HEK293 (cell line): ENCODE measurements at regions not wholly inside any gene's neighbourhood (a gene's known extent, or its start where the extent isn't known, plus 50 kb on each side); places are given as distances from the start of the nearest gene placed in this dataset.

ENCODE experiments used
- CTCF ChIA-PET: fragments of 350-600 bp; formaldehyde crosslinking; extraction: SDS; loops from one replicate; lab custom pipeline; 2021; ENCODE audit warnings: antibody characterized with exemption; lab: Yijun Ruan, JAX
- POLR2A ChIA-PET: fragments of 300-600 bp; formaldehyde crosslinking; extraction: SDS; loops from one replicate; lab custom pipeline; 2020; ENCODE audit warnings: antibody characterized with exemption, inconsistent platforms; lab: Yijun Ruan, JAX
- H3K27ac ChIP-seq: fragments of 200-500 bp; sonication (Bioruptor generic); 2 replicates; pipeline ENCODE4 v1.5.1; 2014; ENCODE audit warnings: low read depth, low read length, control low read depth, inconsistent platforms; ENCODE audit errors: extremely low read depth
- H3K36me3 ChIP-seq, 2 experiments: fragments of 200-500 bp in 1 of 2; sonication (Bioruptor generic) in 1 of 2; 1 replicate in 1 of 2; 2 replicates in 1 of 2; pipeline ENCODE4 v1.5.1; 2014 to 2017; ENCODE audit warnings: inconsistent platforms in 2 of 2, low read length in 2 of 2; ENCODE audit not compliant: control insufficient read depth in 2 of 2, insufficient read depth in 1 of 2
- H3K4me1 ChIP-seq: fragments of 200-500 bp; sonication (Bioruptor generic); 2 replicates; pipeline ENCODE4 v1.5.1; 2014; ENCODE audit warnings: mild to moderate bottlenecking, low read length, inconsistent platforms; ENCODE audit not compliant: control insufficient read depth, insufficient read depth
- H3K4me3 ChIP-seq: 2 replicates; pipeline ENCODE4 v1.5.1; 2011; ENCODE audit warnings: low read depth, mild to moderate bottlenecking, control low read depth, low read length, moderate library complexity
- H3K9me3 ChIP-seq: fragments of 200-500 bp; sonication (Bioruptor generic); 2 replicates; pipeline ENCODE4 v1.5.1; 2014; ENCODE audit warnings: low read depth, low read length, inconsistent platforms; ENCODE audit not compliant: control insufficient read depth, insufficient read depth
- SP7 ChIP-seq: fragments of 450-650 bp; formaldehyde crosslinking; IDR thresholded peaks from 2 replicates; pipeline ENCODE4 v1.5.1; 2016; ENCODE audit warnings: missing biosample characterization, missing genetic modification characterization
- ZBTB17 ChIP-seq: fragments of 450-650 bp; formaldehyde crosslinking; IDR thresholded peaks from 2 replicates; pipeline ENCODE4 v1.5.1; 2016; ENCODE audit warnings: missing biosample characterization, missing genetic modification characterization
- ZNF292 ChIP-seq: fragments of 450-650 bp; formaldehyde crosslinking; IDR thresholded peaks from 2 replicates; pipeline ENCODE4 v1.5.1; 2016; ENCODE audit warnings: low read depth, missing biosample characterization, missing genetic modification characterization, borderline replicate concordance
- ZNF335 ChIP-seq: fragments of 450-650 bp; formaldehyde crosslinking; conservative IDR thresholded peaks from 2 replicates; pipeline ENCODE4 v1.5.1; 2016; ENCODE audit warnings: missing biosample characterization, missing genetic modification characterization
- ZNF433 ChIP-seq: fragments of 450-650 bp; formaldehyde crosslinking; IDR thresholded peaks from 2 replicates; pipeline ENCODE4 v1.5.1; 2016; ENCODE audit warnings: missing biosample characterization, missing genetic modification characterization, low read depth
- ZNF549 ChIP-seq: fragments of 450-650 bp; IDR thresholded peaks from 2 replicates; pipeline ENCODE4 v1.5.1; 2018; ENCODE audit warnings: missing biosample characterization, missing genetic modification characterization, mild to moderate bottlenecking, inconsistent platforms, moderate library complexity
- ZNF571 ChIP-seq: fragments of 450-650 bp; formaldehyde crosslinking; IDR thresholded peaks from 2 replicates; pipeline ENCODE4 v1.5.0; 2017; ENCODE audit warnings: missing biosample characterization, missing genetic modification characterization
- TF ChIP-seq, protein P1 (sequence below): fragments of 450-650 bp; formaldehyde crosslinking; IDR thresholded peaks from 2 replicates; pipeline ENCODE4 v1.5.1; 2017; ENCODE audit warnings: missing biosample characterization, missing genetic modification characterization
- TF ChIP-seq, protein P2 (sequence below): fragments of 450-650 bp; formaldehyde crosslinking; IDR thresholded peaks from 2 replicates; pipeline ENCODE4 v1.5.1; 2016; ENCODE audit warnings: missing biosample characterization, missing genetic modification characterization
- TF ChIP-seq, protein P3 (sequence below): fragments of 450-650 bp; formaldehyde crosslinking; IDR thresholded peaks from 2 replicates; pipeline ENCODE4 v1.5.1; 2016; ENCODE audit warnings: missing biosample characterization, missing genetic modification characterization
- TF ChIP-seq, protein P4 (sequence below): fragments of 450-650 bp; formaldehyde crosslinking; IDR thresholded peaks from 2 replicates; pipeline ENCODE4 v1.5.1; 2016; ENCODE audit warnings: missing biosample characterization, missing genetic modification characterization, low read depth
- TF ChIP-seq, protein P5 (sequence below): fragments of 450-650 bp; formaldehyde crosslinking; optimal IDR thresholded peaks from 2 replicates; pipeline ENCODE3; 2016; ENCODE audit warnings: missing biosample characterization, mild to moderate bottlenecking, missing genetic modification characterization

DNA sequence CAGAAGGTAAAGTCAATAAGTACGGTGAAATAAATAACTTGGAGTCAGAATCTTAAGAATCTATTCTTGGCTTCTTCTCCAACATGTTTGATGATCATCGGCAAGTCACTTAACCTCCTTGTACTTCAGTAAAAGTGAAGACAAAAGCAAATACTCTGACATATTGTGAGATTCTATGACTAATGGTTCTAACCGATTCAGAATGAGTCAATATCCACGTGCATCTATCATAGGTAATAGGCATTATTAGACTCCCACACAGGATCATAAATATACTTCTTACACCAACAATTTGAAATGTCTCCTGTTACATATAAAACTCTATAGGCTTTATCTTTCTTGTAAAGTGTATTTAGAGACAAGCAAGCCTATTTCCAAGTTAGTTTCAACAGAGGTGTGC lies 144.4 kb upstream of the ATXN7L3B start:
- Histone ChIP-seq H3K36me3 (no peaks in the 10 kb centered on the region), H3K9me3 (no peaks in the 10 kb centered on the region), H3K4me1 (no peaks in the 10 kb centered on the region), H3K4me3 (no peak overlapping the region), H3K27ac (no peak overlapping the region)
- CTCF ChIA-PET: no interaction called here
- POLR2A ChIA-PET: no interaction called here
- no peak for TF ChIP-seq ZNF433 (tag by site-specific recombination)
- TF ChIP-seq, protein P1, sequence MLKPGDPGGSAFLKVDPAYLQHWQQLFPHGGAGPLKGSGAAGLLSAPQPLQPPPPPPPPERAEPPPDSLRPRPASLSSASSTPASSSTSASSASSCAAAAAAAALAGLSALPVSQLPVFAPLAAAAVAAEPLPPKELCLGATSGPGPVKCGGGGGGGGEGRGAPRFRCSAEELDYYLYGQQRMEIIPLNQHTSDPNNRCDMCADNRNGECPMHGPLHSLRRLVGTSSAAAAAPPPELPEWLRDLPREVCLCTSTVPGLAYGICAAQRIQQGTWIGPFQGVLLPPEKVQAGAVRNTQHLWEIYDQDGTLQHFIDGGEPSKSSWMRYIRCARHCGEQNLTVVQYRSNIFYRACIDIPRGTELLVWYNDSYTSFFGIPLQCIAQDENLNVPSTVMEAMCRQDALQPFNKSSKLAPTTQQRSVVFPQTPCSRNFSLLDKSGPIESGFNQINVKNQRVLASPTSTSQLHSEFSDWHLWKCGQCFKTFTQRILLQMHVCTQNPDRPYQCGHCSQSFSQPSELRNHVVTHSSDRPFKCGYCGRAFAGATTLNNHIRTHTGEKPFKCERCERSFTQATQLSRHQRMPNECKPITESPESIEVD (tag by site-specific recombination): no peak
- no peak for TF ChIP-seq ZNF549 (tag by site-specific recombination)
- TF ChIP-seq, protein P2, sequence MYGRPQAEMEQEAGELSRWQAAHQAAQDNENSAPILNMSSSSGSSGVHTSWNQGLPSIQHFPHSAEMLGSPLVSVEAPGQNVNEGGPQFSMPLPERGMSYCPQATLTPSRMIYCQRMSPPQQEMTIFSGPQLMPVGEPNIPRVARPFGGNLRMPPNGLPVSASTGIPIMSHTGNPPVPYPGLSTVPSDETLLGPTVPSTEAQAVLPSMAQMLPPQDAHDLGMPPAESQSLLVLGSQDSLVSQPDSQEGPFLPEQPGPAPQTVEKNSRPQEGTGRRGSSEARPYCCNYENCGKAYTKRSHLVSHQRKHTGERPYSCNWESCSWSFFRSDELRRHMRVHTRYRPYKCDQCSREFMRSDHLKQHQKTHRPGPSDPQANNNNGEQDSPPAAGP (tag by site-specific recombination): no peak
- TF ChIP-seq SP7: no peak
- TF ChIP-seq, protein P3, sequence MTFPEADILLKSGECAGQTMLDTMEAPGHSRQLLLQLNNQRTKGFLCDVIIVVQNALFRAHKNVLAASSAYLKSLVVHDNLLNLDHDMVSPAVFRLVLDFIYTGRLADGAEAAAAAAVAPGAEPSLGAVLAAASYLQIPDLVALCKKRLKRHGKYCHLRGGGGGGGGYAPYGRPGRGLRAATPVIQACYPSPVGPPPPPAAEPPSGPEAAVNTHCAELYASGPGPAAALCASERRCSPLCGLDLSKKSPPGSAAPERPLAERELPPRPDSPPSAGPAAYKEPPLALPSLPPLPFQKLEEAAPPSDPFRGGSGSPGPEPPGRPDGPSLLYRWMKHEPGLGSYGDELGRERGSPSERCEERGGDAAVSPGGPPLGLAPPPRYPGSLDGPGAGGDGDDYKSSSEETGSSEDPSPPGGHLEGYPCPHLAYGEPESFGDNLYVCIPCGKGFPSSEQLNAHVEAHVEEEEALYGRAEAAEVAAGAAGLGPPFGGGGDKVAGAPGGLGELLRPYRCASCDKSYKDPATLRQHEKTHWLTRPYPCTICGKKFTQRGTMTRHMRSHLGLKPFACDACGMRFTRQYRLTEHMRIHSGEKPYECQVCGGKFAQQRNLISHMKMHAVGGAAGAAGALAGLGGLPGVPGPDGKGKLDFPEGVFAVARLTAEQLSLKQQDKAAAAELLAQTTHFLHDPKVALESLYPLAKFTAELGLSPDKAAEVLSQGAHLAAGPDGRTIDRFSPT (tag by site-specific recombination): 0 out of 2 replicates have a peak, but pooled peaks have one; percentile 20

DNA sequence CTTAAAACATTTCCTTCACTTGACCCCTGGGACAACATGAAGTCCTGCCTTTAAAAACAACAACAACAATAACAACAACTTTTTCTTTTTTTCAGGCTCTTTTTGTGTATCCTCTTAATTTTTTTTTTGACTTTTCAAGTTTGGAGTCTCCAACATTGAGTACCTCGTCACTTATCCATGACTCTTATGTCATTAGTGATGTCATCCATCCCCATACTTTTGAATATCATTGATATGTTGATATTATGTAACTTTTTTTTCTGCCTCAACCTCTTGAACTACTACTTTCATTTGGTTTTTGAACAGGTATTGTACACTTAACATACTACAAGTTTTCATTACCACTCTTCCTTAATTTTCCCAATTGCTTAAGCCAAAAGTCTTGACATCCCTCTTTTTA lies 143.0 kb upstream of the ATXN7L3B start:
- H3K4me3 ChIP-seq: no peak overlapping the region
- POLR2A ChIA-PET: no interaction called here
- no peaks in the 10 kb centered on the region for H3K36me3 ChIP-seq
- H3K27ac ChIP-seq: no peak overlapping the region
- TF ChIP-seq, protein P2 (tag by site-specific recombination): no peak
- TF ChIP-seq, protein P4, sequence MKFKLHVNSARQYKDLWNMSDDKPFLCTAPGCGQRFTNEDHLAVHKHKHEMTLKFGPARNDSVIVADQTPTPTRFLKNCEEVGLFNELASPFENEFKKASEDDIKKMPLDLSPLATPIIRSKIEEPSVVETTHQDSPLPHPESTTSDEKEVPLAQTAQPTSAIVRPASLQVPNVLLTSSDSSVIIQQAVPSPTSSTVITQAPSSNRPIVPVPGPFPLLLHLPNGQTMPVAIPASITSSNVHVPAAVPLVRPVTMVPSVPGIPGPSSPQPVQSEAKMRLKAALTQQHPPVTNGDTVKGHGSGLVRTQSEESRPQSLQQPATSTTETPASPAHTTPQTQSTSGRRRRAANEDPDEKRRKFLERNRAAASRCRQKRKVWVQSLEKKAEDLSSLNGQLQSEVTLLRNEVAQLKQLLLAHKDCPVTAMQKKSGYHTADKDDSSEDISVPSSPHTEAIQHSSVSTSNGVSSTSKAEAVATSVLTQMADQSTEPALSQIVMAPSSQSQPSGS (tag by site-specific recombination): 0 out of 2 replicates have a peak, but pooled peaks have one; percentile 28
- H3K4me1 ChIP-seq: no peaks in the 10 kb centered on the region
- CTCF ChIA-PET: no interaction called here
- no peaks in the 10 kb centered on the region for H3K9me3 ChIP-seq

DNA sequence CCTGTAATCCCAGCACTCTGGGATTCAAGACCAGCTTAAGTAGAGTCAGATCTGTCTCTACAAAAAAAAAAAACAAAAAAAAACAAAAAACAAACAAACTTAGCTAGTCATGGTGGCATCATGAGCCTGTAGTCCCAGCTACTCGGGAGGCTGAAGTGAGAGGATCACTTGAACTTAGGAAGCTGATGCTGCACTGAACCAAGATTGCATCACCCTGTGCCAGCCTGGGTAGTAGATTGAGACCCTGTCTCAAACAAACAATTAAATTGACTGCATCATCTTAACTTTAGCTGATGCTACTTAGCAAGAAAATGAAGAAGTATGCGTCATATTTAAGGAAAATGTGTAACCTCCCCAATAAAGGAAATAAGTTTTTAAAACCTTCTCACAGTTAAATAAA lies 136.6 kb upstream of the ATXN7L3B start:
- ChIA-PET CTCF (no interaction called here), POLR2A (no interaction called here)
- H3K27ac ChIP-seq: no peak overlapping the region
- H3K4me1 ChIP-seq: no peaks in the 10 kb centered on the region
- no peak overlapping the region for H3K4me3 ChIP-seq
- no peaks in the 10 kb centered on the region for H3K9me3 ChIP-seq
- no peaks in the 10 kb centered on the region for H3K36me3 ChIP-seq
- TF ChIP-seq ZNF571 (no peak), ZBTB17 (0 out of 2 replicates have a peak, but pooled peaks have one; percentile 45), ZNF335 (tag by site-specific recombination) (peak; percentile 39), ZNF292 (tag by site-specific recombination) (no peak)
- TF ChIP-seq, protein P5, sequence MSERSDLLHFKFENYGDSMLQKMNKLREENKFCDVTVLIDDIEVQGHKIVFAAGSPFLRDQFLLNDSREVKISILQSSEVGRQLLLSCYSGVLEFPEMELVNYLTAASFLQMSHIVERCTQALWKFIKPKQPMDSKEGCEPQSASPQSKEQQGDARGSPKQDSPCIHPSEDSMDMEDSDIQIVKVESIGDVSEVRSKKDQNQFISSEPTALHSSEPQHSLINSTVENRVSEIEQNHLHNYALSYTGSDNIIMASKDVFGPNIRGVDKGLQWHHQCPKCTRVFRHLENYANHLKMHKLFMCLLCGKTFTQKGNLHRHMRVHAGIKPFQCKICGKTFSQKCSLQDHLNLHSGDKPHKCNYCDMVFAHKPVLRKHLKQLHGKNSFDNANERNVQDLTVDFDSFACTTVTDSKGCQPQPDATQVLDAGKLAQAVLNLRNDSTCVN: no peak
